Astrocyte (in vitro differentiated cells and primary cell): ENCODE measurements at regions not wholly inside any gene's neighbourhood (a gene's known extent, or its start where the extent isn't known, plus 50 kb on each side); places are given as distances from the start of the nearest gene placed in this dataset.

Experiments used
- EZH2 ChIP-seq: IDR thresholded peaks from 2 replicates; pipeline ENCODE4 v1.6.1; 2012; ENCODE audit warnings: mild to moderate bottlenecking, low read length, inconsistent platforms; ENCODE audit not compliant: insufficient read depth
- TF ChIP-seq, protein P1 (sequence below): IDR thresholded peaks from 2 replicates; pipeline ENCODE4 v1.5.1; 2011; ENCODE audit warnings: low read depth, mild to moderate bottlenecking, inconsistent platforms, low read length, moderate library complexity; ENCODE audit not compliant: insufficient read depth

DNA sequence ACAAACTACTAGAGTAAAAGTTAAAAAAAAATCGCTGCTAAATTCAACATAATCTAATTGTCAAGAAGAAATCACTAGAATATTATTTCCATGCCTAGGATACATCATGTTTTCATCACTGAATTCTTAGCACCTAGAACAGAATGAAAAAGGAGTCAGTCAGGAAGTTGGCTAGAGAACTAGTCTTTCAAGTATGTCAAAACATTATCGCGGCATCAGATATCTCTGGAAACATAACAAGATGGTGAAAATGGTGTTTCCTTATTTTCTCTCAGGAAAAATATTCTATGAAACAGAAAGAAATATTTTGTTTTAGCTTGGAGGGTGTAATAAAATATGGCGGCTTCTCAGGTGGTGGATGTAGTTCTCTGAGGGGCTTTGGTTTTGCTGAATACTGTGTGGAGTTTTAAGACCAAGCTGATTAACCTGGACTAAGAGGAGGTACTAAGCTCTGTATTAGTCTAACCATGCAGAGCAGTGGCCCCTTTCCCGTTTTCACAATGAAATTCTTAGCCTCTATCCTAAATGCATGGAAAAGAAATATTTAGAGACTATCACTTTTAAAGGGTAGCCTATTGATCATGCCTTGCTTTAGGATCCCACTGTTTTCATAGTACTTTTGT is 205.6 kb downstream of the MDFIC start:
- TF ChIP-seq, protein P1, sequence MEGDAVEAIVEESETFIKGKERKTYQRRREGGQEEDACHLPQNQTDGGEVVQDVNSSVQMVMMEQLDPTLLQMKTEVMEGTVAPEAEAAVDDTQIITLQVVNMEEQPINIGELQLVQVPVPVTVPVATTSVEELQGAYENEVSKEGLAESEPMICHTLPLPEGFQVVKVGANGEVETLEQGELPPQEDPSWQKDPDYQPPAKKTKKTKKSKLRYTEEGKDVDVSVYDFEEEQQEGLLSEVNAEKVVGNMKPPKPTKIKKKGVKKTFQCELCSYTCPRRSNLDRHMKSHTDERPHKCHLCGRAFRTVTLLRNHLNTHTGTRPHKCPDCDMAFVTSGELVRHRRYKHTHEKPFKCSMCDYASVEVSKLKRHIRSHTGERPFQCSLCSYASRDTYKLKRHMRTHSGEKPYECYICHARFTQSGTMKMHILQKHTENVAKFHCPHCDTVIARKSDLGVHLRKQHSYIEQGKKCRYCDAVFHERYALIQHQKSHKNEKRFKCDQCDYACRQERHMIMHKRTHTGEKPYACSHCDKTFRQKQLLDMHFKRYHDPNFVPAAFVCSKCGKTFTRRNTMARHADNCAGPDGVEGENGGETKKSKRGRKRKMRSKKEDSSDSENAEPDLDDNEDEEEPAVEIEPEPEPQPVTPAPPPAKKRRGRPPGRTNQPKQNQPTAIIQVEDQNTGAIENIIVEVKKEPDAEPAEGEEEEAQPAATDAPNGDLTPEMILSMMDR = no peak
- no peak for TF ChIP-seq EZH2
